Hepatocyte (in vitro differentiated cells): ENCODE measurements at regions not wholly inside any gene's neighbourhood (a gene's known extent, or its start where the extent isn't known, plus 50 kb on each side); places are given as distances from the start of the nearest gene placed in this dataset.

Source experiments
- DNase-seq: peaks from one replicate; pipeline ENCODE4 v3.0.0-alpha.2; 2016; ENCODE audit warnings: low spot score
- H2AFZ ChIP-seq: fragments of 200-600 bp; sonication (generic); 2 replicates; pipeline ENCODE4 v1.6.0; 2016; ENCODE audit warnings: antibody characterized with exemption, mild to moderate bottlenecking
- H3K27ac ChIP-seq: fragments of 200-600 bp; sonication (generic); 2 replicates; pipeline ENCODE4 v1.5.1; 2016; ENCODE audit warnings: mild to moderate bottlenecking
- H3K27me3 ChIP-seq: fragments of 200-600 bp; sonication (generic); 2 replicates; pipeline ENCODE4 v1.6.1; 2016
- H3K36me3 ChIP-seq: fragments of 200-600 bp; sonication (generic); replicated peaks from 2 replicates; pipeline ENCODE4 v1.5.1; 2016; ENCODE audit warnings: low read depth; ENCODE audit not compliant: insufficient read depth
- H3K4me1 ChIP-seq: fragments of 200-600 bp; sonication (generic); 2 replicates; pipeline ENCODE4 v1.5.1; 2016; ENCODE audit warnings: mild to moderate bottlenecking, moderate library complexity; ENCODE audit not compliant: insufficient read depth
- H3K4me2 ChIP-seq: fragments of 200-600 bp; sonication (generic); 2 replicates; pipeline ENCODE4 v1.6.0; 2016
- H3K4me3 ChIP-seq: fragments of 200-600 bp; sonication (generic); 2 replicates; pipeline ENCODE4 v1.5.1; 2016; ENCODE audit warnings: mild to moderate bottlenecking
- H3K79me2 ChIP-seq: fragments of 200-600 bp; sonication (generic); 2 replicates; pipeline ENCODE4 v1.6.0; 2017; ENCODE audit warnings: mild to moderate bottlenecking
- H3K9me2 ChIP-seq: fragments of 200-600 bp; sonication (generic); replicated peaks from 2 replicates; pipeline ENCODE4 v1.6.0; 2017; ENCODE audit warnings: mild to moderate bottlenecking; ENCODE audit not compliant: insufficient read depth
- H3K9me3 ChIP-seq: fragments of 200-600 bp; sonication (generic); 2 replicates; pipeline ENCODE4 v1.5.1; 2016; ENCODE audit warnings: low read depth, mild to moderate bottlenecking
- H4K20me1 ChIP-seq: fragments of 200-600 bp; sonication (generic); 2 replicates; pipeline ENCODE4 v1.6.0; 2016; ENCODE audit warnings: mild to moderate bottlenecking; ENCODE audit not compliant: insufficient read depth, poor library complexity, severe bottlenecking
- EZH2 ChIP-seq: fragments of 200-600 bp; sonication (generic); IDR thresholded peaks from 2 replicates; pipeline ENCODE4 v1.6.1; 2016; ENCODE audit warnings: antibody characterized with exemption, mild to moderate bottlenecking, borderline replicate concordance
- EZH2phosphoT487 ChIP-seq: fragments of 200-600 bp; sonication (generic); IDR thresholded peaks from one replicate; pipeline ENCODE4 v1.6.1; 2018; ENCODE audit warnings: antibody characterized with exemption, mild to moderate bottlenecking, low read depth, moderate library complexity; ENCODE audit not compliant: unreplicated experiment, severe bottlenecking
- WGBS: methylation state at CpG from one replicate; pipeline ENCODE4 v1.1.6; 2016; ENCODE audit warnings: low lambda C conversion rate; ENCODE audit errors: missing lambda C conversion rate; 5-methylcytosine and 5-hydroxymethylcytosine counted together
- TF ChIP-seq, protein P1 (sequence below): fragments of 200-600 bp; sonication (generic); IDR thresholded peaks from 2 replicates; pipeline ENCODE4 v1.5.1; 2016; ENCODE audit warnings: antibody characterized with exemption, mild to moderate bottlenecking; ENCODE audit not compliant: poor library complexity

- no peak for DNase-seq
- Histone ChIP-seq H3K27me3 (no peaks in the 10 kb centered on the region), H3K4me2 (no peak overlapping the region), H3K9me3 (no peaks in the 10 kb centered on the region), H2AFZ (no peak overlapping the region), H3K27ac (no peak overlapping the region), H3K4me1 (no peaks in the 10 kb centered on the region), H3K9me2 (no peaks in the 10 kb centered on the region), H3K36me3 (no peaks in the 10 kb centered on the region), H4K20me1 (no peaks in the 10 kb centered on the region), H3K4me3 (no peak overlapping the region), H3K79me2 (no peaks in the 10 kb centered on the region)
- WGBS = 95% methylated on average over 1 of the region's 1 CpG
- TF ChIP-seq EZH2phosphoT487 (no peak), EZH2 (no peak)
- TF ChIP-seq, protein P1, sequence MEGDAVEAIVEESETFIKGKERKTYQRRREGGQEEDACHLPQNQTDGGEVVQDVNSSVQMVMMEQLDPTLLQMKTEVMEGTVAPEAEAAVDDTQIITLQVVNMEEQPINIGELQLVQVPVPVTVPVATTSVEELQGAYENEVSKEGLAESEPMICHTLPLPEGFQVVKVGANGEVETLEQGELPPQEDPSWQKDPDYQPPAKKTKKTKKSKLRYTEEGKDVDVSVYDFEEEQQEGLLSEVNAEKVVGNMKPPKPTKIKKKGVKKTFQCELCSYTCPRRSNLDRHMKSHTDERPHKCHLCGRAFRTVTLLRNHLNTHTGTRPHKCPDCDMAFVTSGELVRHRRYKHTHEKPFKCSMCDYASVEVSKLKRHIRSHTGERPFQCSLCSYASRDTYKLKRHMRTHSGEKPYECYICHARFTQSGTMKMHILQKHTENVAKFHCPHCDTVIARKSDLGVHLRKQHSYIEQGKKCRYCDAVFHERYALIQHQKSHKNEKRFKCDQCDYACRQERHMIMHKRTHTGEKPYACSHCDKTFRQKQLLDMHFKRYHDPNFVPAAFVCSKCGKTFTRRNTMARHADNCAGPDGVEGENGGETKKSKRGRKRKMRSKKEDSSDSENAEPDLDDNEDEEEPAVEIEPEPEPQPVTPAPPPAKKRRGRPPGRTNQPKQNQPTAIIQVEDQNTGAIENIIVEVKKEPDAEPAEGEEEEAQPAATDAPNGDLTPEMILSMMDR = no peak
Observed at GRCh38 chr1:162996261-162996660, 72.9 kb upstream of the RGS4 start.

GRCh38 chr1:162994921-162995320 is 74.2 kb upstream of the RGS4 start:
- no peak for DNase-seq
- H3K4me1 ChIP-seq = no peaks in the 10 kb centered on the region
- H3K4me2 ChIP-seq = no peak overlapping the region
- no peak overlapping the region for H3K27ac ChIP-seq
- no peaks in the 10 kb centered on the region for H3K27me3 ChIP-seq
- TF ChIP-seq EZH2 = no peak
- TF ChIP-seq EZH2phosphoT487 = no peak
- TF ChIP-seq, protein P1 = no peak
- H3K9me3 ChIP-seq = no peaks in the 10 kb centered on the region
- no peaks in the 10 kb centered on the region for H4K20me1 ChIP-seq
- H3K36me3 ChIP-seq = no peaks in the 10 kb centered on the region
- no peak overlapping the region for H3K4me3 ChIP-seq
- no peaks in the 10 kb centered on the region for H3K79me2 ChIP-seq
- no peak overlapping the region for H2AFZ ChIP-seq
- H3K9me2 ChIP-seq = no peaks in the 10 kb centered on the region

- Histone ChIP-seq H4K20me1 (no peaks in the 10 kb centered on the region), H3K36me3 (no peaks in the 10 kb centered on the region), H2AFZ (no peak overlapping the region), H3K9me3 (no peaks in the 10 kb centered on the region), H3K27me3 (no peaks in the 10 kb centered on the region), H3K9me2 (no peaks in the 10 kb centered on the region), H3K4me2 (no peak overlapping the region), H3K79me2 (no peaks in the 10 kb centered on the region), H3K27ac (no peak overlapping the region), H3K4me1 (no peaks in the 10 kb centered on the region), H3K4me3 (no peak overlapping the region)
- TF ChIP-seq, protein P1 = no peak
- TF ChIP-seq EZH2 = no peak
- WGBS = 78% methylated on average over 3 of the region's 3 CpGs
- DNase-seq = no peak
Observed at GRCh38 chr1:162993846-162994245, 75.3 kb upstream of the RGS4 start.

DNA sequence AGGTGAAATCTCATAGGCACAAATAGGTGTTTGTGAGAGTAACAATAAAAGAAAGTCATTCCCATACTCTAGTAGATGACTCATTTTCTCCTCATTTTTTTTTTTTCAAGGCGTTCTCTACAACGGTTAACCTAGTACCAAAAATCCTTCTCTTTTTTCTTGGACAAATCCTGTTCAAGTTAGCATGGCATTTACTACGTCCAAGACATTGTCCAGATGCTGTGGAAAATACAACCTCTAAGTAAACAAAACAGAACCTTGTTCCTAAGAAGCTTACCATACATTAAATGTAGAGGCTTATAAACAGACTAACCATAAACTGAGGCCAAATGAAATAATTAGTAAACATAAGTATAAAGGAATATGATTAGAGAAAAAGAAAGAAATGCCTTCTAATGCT is 76.2 kb upstream of the RGS4 start:
- no peaks in the 10 kb centered on the region for H3K36me3 ChIP-seq
- no peaks in the 10 kb centered on the region for H4K20me1 ChIP-seq
- no peaks in the 10 kb centered on the region for H3K9me3 ChIP-seq
- no peak for DNase-seq
- H3K4me2 ChIP-seq = no peak overlapping the region
- H3K9me2 ChIP-seq = no peaks in the 10 kb centered on the region
- H3K4me1 ChIP-seq = no peaks in the 10 kb centered on the region
- H3K27ac ChIP-seq = no peak overlapping the region
- no peak overlapping the region for H2AFZ ChIP-seq
- TF ChIP-seq EZH2 (no peak), EZH2phosphoT487 (no peak)
- TF ChIP-seq, protein P1 = no peak
- H3K4me3 ChIP-seq = no peak overlapping the region
- no peaks in the 10 kb centered on the region for H3K79me2 ChIP-seq
- H3K27me3 ChIP-seq = no peaks in the 10 kb centered on the region
- WGBS = 48% methylated on average over 3 of the region's 3 CpGs
